Testis (tissue), 2 donors: ENCODE measurements at regions not wholly inside any gene's neighbourhood (a gene's known extent, or its start where the extent isn't known, plus 50 kb on each side); places are given as distances from the start of the nearest gene placed in this dataset.

Experiments used
- DNase-seq: peaks from one replicate; pipeline ENCODE4 v3.0.0-alpha.2; 2019
- H3K27ac ChIP-seq, 2 donors: fragments of 200-600 bp; sonication (generic); one replicate each; pipeline ENCODE4 v1.5.1; 2019
- H3K27me3 ChIP-seq: fragments of 200-600 bp; sonication (generic); one replicate; pipeline ENCODE4 v1.5.1; 2019
- H3K36me3 ChIP-seq: fragments of 200-600 bp; sonication (generic); one replicate; pipeline ENCODE4 v1.5.1; 2017; ENCODE audit warnings: low read depth; ENCODE audit errors: missing control alignments
- H3K4me1 ChIP-seq: fragments of 200-600 bp; sonication (generic); one replicate; pipeline ENCODE4 v1.5.1; 2019
- H3K4me3 ChIP-seq, 2 donors: fragments of 200-600 bp; sonication (generic); one replicate each; pipeline ENCODE4 v1.5.1; 2017 to 2019
- H3K9me3 ChIP-seq: fragments of 200-600 bp; sonication (generic); one replicate; pipeline ENCODE4 v1.5.1; 2017
- CTCF ChIP-seq, 3 experiments: fragments of 450-650 bp in 2 of 3; fragments of 200-600 bp in 1 of 3; sonication (generic) in 1 of 3; IDR thresholded peaks; one replicate each; pipeline ENCODE4 v1.5.1; 2016 to 2019; ENCODE audit warnings: antibody characterized with exemption in 3 of 3, mild to moderate bottlenecking in 2 of 3, moderate library complexity in 1 of 3
- POLR2A ChIP-seq: fragments of 450-650 bp; IDR thresholded peaks from one replicate; pipeline ENCODE4 v1.6.1; 2017; ENCODE audit warnings: antibody characterized with exemption, mild to moderate bottlenecking, moderate library complexity
- WGBS, 2 donors: methylation state at CpG; one replicate each; pipeline ENCODE4 v1.1.5; 2018; 5-methylcytosine and 5-hydroxymethylcytosine counted together
- intact Hi-C: fragments of 100-400 bp; cut with DNase I; formaldehyde crosslinking; loops from one replicate; pipeline ENCODE4 v1.15.1; 2023; ENCODE audit warnings: low total_unique reads

DNA sequence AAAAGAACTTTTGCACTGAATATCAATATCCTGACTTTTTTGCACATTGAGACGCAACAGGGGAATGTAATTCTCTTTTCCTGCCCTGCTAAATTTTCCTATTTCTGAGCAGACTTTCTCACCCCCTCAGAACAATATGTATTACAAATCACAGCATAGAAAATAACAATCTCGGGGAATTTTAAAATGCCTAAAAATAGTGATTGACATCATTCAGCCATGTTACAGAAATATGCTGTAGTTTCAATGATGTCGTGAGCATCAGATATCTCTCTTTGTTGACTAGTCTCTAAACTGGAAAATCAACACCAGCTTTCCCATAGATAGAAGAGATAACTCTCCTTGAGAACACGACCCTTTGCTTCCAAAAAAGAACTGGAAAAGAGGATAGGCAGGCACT lies 166.7 kb downstream of the ZDHHC21 start:
- Histone ChIP-seq H3K4me1 (no peaks in the 10 kb centered on the region), H3K4me3 (no peak overlapping the region), H3K27ac (no peak overlapping the region), H3K9me3 (no peaks in the 10 kb centered on the region), H3K36me3 (no peaks in the 10 kb centered on the region), H3K27me3 (no peaks in the 10 kb centered on the region)
- TF ChIP-seq CTCF (IDR thresholded peaks at IDR 0.05) (no peak), POLR2A (no peak)
- WGBS, 2 donors: 73 to 75% methylated on average over 4 of the region's 4 CpGs
- DNase-seq: no peak
- intact Hi-C loops: no loop called here

DNA sequence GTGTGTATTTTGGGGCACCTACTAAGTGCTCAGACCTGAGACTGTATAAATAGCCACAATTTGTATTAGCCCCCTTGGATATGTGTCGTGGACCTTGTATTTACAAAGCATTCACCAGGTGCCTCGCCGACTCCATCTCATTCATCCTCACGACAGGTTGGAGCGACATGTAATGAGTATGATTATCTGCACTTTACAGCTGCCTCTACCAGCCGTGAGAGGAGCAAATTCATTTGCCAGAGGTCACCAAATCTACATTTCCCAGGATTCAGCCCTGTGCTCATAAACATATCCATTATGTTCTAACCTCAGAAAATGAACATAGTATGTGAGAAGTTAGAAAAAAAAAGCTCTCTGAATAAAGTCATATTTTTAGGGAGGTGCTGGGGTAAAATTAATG lies 167.4 kb downstream of the ZDHHC21 start:
- no peaks in the 10 kb centered on the region for H3K36me3 ChIP-seq
- no peaks in the 10 kb centered on the region for H3K4me1 ChIP-seq
- WGBS, 2 donors: 73 to 84% methylated on average over 6 of the region's 6 CpGs
- H3K27me3 ChIP-seq: no peaks in the 10 kb centered on the region
- no peak overlapping the region for H3K27ac ChIP-seq
- no peaks in the 10 kb centered on the region for H3K9me3 ChIP-seq
- DNase-seq: no peak
- intact Hi-C loops: no loop called here
- no peak overlapping the region for H3K4me3 ChIP-seq
- TF ChIP-seq CTCF (IDR thresholded peaks at IDR 0.05) (no peak), POLR2A (no peak)

GRCh38 chr9:14524873-14525515 lies 168.2 kb downstream of the ZDHHC21 start:
- H3K4me3 ChIP-seq: no peak overlapping the region
- no peak for TF ChIP-seq POLR2A
- no peak for TF ChIP-seq CTCF (IDR thresholded peaks at IDR 0.05)
- H3K9me3 ChIP-seq: no peaks in the 10 kb centered on the region
- H3K4me1 ChIP-seq: no peaks in the 10 kb centered on the region
- 78 to 80% methylated on average over 8 of the region's 8 CpGs for WGBS, 2 donors
- H3K27me3 ChIP-seq: no peaks in the 10 kb centered on the region
- H3K36me3 ChIP-seq: no peaks in the 10 kb centered on the region
- no peak for DNase-seq
- intact Hi-C loops: no loop called here
- H3K27ac ChIP-seq: no peak overlapping the region

GRCh38 chr9:14523545-14523944 lies 169.7 kb downstream of the ZDHHC21 start:
- no peak for DNase-seq
- Histone ChIP-seq H3K4me1 (no peaks in the 10 kb centered on the region), H3K36me3 (no peaks in the 10 kb centered on the region), H3K27ac (no peak overlapping the region), H3K27me3 (no peaks in the 10 kb centered on the region), H3K9me3 (no peaks in the 10 kb centered on the region), H3K4me3 (no peak overlapping the region)
- no peak for TF ChIP-seq POLR2A
- no peak for TF ChIP-seq CTCF (IDR thresholded peaks at IDR 0.05)
- 91 to 93% methylated on average over 6 of the region's 6 CpGs for WGBS, 2 donors
- intact Hi-C loops: no loop called here
